NCI-H2107 treated with DMSO at 0.1 percent for 48 hours (cell line): ENCODE measurements at regions not wholly inside any gene's neighbourhood (a gene's known extent, or its start where the extent isn't known, plus 50 kb on each side); places are given as distances from the start of the nearest gene placed in this dataset.

Experiments used
- DNase-seq: peaks from one replicate; lab custom pipeline; 2025; ENCODE audit not compliant: unreplicated experiment; lab: John Stamatoyannopoulos, UW

- DNase-seq, result no peak
Measured at GRCh38 chr3:31277582-31277981, 255.1 kb upstream of the STT3B start.

- DNase-seq, result no peak
Measured at GRCh38 chr3:31278532-31278931, 254.2 kb upstream of the STT3B start.

GRCh38 chr3:31284776-31285175 is 247.9 kb upstream of the STT3B start:
- DNase-seq, result no peak

- DNase-seq, result no peak
Measured at GRCh38 chr3:31285833-31286486, 246.8 kb upstream of the STT3B start.

- DNase-seq, result no peak
Measured at GRCh38 chr3:31288224-31288623, 244.5 kb upstream of the STT3B start.

GRCh38 chr3:31288641-31289100 is 244.1 kb upstream of the STT3B start:
- DNase-seq, result no peak

- DNase-seq, result no peak
Measured at GRCh38 chr3:31289584-31289983, 243.1 kb upstream of the STT3B start.

GRCh38 chr3:31290046-31290445 is 242.7 kb upstream of the STT3B start:
- no peak for DNase-seq

GRCh38 chr3:31291818-31292217 is 240.9 kb upstream of the STT3B start:
- no peak for DNase-seq

GRCh38 chr3:31294430-31295149 is 238.1 kb upstream of the STT3B start:
- DNase-seq, result no peak

GRCh38 chr3:31295150-31295765 is 237.5 kb upstream of the STT3B start:
- no peak for DNase-seq

- DNase-seq, result no peak
Measured at GRCh38 chr3:31297726-31298298, 234.9 kb upstream of the STT3B start.

- no peak for DNase-seq
Measured at GRCh38 chr3:31300456-31301443, 232.0 kb upstream of the STT3B start.

- no peak for DNase-seq
Measured at GRCh38 chr3:31302343-31302742, 230.4 kb upstream of the STT3B start.

GRCh38 chr3:31305340-31305739 is 227.4 kb upstream of the STT3B start:
- no peak for DNase-seq

GRCh38 chr3:31307131-31307785 is 225.5 kb upstream of the STT3B start:
- no peak for DNase-seq

GRCh38 chr3:31311559-31311958 is 221.2 kb upstream of the STT3B start:
- no peak for DNase-seq

- no peak for DNase-seq
Measured at GRCh38 chr3:31312400-31312799, 220.3 kb upstream of the STT3B start.

- no peak for DNase-seq
Measured at GRCh38 chr3:31314258-31314657, 218.5 kb upstream of the STT3B start.

GRCh38 chr3:31319332-31319731 is 213.4 kb upstream of the STT3B start:
- DNase-seq, result no peak
